Testis (tissue), 2 donors: ENCODE measurements at regions not wholly inside any gene's neighbourhood (a gene's known extent, or its start where the extent isn't known, plus 50 kb on each side); places are given as distances from the start of the nearest gene placed in this dataset.

Source experiments
- POLR2A ChIP-seq: fragments of 450-650 bp; IDR thresholded peaks from one replicate; pipeline ENCODE4 v1.6.1; 2017; ENCODE audit warnings: antibody characterized with exemption, mild to moderate bottlenecking, moderate library complexity
- TF ChIP-seq, protein P1 (sequence below), 3 experiments: fragments of 450-650 bp in 2 of 3; fragments of 200-600 bp in 1 of 3; sonication (generic) in 1 of 3; IDR thresholded peaks; one replicate each; pipeline ENCODE4 v1.5.1; 2016 to 2019; ENCODE audit warnings: antibody characterized with exemption in 3 of 3, mild to moderate bottlenecking in 2 of 3, moderate library complexity in 1 of 3

DNA sequence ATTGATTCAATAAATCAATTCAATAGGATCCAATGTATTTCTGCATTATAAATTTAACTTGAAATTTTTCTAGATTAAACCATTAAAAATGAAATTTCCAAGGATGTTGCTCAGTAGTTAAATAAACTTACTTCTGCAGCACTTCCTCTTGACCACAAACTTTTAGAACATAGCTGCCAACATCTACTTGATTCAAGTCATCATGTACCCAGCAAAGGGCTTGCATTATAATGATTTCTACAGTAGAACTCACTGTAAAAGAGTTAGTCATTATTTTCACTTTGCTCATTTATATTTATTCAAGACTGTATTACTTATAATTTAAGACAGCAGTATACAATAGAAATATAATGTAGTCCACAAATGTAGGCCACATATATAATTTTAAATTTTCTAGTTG, 59.2 kb downstream of the PIK3C2A start:
- TF ChIP-seq, protein P1, sequence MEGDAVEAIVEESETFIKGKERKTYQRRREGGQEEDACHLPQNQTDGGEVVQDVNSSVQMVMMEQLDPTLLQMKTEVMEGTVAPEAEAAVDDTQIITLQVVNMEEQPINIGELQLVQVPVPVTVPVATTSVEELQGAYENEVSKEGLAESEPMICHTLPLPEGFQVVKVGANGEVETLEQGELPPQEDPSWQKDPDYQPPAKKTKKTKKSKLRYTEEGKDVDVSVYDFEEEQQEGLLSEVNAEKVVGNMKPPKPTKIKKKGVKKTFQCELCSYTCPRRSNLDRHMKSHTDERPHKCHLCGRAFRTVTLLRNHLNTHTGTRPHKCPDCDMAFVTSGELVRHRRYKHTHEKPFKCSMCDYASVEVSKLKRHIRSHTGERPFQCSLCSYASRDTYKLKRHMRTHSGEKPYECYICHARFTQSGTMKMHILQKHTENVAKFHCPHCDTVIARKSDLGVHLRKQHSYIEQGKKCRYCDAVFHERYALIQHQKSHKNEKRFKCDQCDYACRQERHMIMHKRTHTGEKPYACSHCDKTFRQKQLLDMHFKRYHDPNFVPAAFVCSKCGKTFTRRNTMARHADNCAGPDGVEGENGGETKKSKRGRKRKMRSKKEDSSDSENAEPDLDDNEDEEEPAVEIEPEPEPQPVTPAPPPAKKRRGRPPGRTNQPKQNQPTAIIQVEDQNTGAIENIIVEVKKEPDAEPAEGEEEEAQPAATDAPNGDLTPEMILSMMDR (IDR thresholded peaks at IDR 0.05), result no peak
- TF ChIP-seq POLR2A, result no peak
